ENCODE measurements at regions not wholly inside any gene's neighbourhood (a gene's known extent, or its start where the extent isn't known, plus 50 kb on each side); places are given as distances from the start of the nearest gene placed in this dataset.

- H3K27ac ChIP-seq (ENCODE audit: low read depth in 2 of 2, low read length in 2 of 2), result no peak overlapping the region
These were observed 395.8 kb upstream of the ADAMTSL1 start for GRCh38 chr9:18077941-18078678.

DNA sequence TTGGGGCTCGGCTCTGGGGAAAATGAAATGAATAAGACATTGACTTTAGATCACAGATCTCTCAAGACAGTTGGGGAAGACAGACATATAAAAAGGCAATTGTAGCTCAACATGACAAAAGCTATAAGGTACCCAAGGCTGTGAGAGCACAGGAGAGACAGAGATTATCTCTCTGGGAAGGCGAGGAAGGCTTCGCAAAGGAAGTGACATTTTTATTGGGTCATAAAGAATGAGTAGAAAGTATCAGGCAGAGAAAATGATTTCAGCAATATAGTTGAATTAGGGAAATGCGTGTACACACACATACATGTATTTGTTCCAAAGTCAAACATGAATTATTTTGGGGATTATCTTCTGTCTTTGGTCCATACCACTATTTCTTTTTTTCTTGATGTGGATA is 381.8 kb upstream of the ADAMTSL1 start:
- no peak overlapping the region for H3K9ac ChIP-seq (ENCODE audit: low read depth in 1 of 2, low read length in 2 of 2)
- H3K36me3 ChIP-seq (ENCODE audit: control insufficient read depth in 2 of 2, insufficient read depth in 2 of 2, low read length in 2 of 2), result no peaks in the 10 kb centered on the region
- no peaks in the 10 kb centered on the region for H3K27me3 ChIP-seq (ENCODE audit: control insufficient read depth in 2 of 2, insufficient read depth in 2 of 2, low read length in 2 of 2)
- H3K27ac ChIP-seq (ENCODE audit: low read depth in 2 of 2, low read length in 2 of 2), result no peak overlapping the region
- H3K4me3 ChIP-seq (ENCODE audit: low read length in 2 of 2), result no peak overlapping the region
- H3K4me1 ChIP-seq (ENCODE audit: control insufficient read depth in 2 of 2, insufficient read depth in 2 of 2, low read length in 2 of 2), result no peaks in the 10 kb centered on the region
- no peaks in the 10 kb centered on the region for H3K9me3 ChIP-seq (ENCODE audit: control insufficient read depth in 2 of 2, low read length in 2 of 2)

More at GRCh38 chr9:18077941-18078678, 395.8 kb upstream of the ADAMTSL1 start:
- Histone ChIP-seq H3K36me3 (ENCODE audit: control insufficient read depth in 2 of 2, insufficient read depth in 2 of 2, low read length in 2 of 2) (no peaks in the 10 kb centered on the region), H3K27me3 (ENCODE audit: control insufficient read depth in 2 of 2, insufficient read depth in 2 of 2, low read length in 2 of 2) (no peaks in the 10 kb centered on the region), H3K9me3 (ENCODE audit: control insufficient read depth in 2 of 2, low read length in 2 of 2) (no peaks in the 10 kb centered on the region), H3K4me1 (ENCODE audit: control insufficient read depth in 2 of 2, insufficient read depth in 2 of 2, low read length in 2 of 2) (peaks cover 15 to 42% of the 10 kb centered on the region in 2 donors), H3K4me3 (ENCODE audit: low read length in 2 of 2) (no peak overlapping the region), H3K9ac (ENCODE audit: low read depth in 1 of 2, low read length in 2 of 2) (no peak overlapping the region)

DNA sequence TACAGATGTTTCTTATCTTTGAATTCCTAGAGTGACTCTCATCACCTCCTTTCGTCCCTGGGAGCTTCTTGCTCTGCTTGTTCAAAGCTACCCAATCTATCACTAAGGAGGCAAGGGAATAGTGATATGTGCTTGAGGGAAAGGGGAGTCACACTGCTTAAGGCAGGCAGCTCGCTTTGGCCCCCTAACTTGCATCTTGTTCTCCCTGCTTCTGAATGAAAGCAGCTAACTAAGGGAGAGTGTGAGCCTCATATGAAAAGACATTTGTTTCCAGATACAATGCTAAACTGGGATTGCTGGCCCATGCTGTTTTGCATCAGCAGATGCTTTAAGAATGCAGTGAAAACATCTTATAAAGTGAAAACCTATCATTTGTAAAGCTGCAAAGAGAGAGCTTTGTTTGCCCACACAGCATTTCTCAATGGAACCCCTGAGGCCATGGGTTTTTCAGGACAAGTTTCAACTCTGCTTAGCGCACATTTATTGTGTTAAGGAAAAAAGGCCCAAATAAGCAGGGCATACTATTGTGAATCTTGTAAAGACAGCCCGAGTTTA is 367.9 kb upstream of the ADAMTSL1 start:
- Histone ChIP-seq H3K36me3 (ENCODE audit: control insufficient read depth in 2 of 2, insufficient read depth in 2 of 2, low read length in 2 of 2) (peaks cover 0 to 2% of the 10 kb centered on the region in 2 donors), H3K4me1 (ENCODE audit: control insufficient read depth in 2 of 2, insufficient read depth in 2 of 2, low read length in 2 of 2) (no peaks in the 10 kb centered on the region), H3K9me3 (ENCODE audit: control insufficient read depth in 2 of 2, low read length in 2 of 2) (no peaks in the 10 kb centered on the region), H3K4me3 (ENCODE audit: low read length in 2 of 2) (no peak overlapping the region), H3K27me3 (ENCODE audit: control insufficient read depth in 2 of 2, insufficient read depth in 2 of 2, low read length in 2 of 2) (no peaks in the 10 kb centered on the region), H3K27ac (ENCODE audit: low read depth in 2 of 2, low read length in 2 of 2) (no peak overlapping the region), H3K9ac (ENCODE audit: low read depth in 1 of 2, low read length in 2 of 2) (no peak overlapping the region)

DNA sequence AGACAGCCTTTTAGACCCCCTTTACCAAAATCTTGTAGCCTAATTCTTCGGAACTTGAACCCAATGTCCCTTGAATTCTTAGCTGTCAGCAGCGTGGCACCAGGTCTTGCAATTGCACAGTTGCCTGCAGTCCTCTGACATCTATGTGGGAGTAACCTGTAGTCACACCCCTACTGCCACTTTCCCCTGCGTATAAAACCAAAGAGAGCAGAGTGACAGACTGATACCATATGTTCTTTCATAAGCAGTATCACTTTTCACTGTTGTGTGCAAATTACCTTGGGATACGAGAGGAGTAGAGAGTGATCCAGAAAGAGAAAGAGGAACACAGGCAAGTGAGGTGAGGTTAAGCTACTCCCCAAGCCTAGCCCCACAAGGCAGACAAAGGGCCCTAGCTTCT is 364.3 kb upstream of the ADAMTSL1 start:
- Histone ChIP-seq H3K9ac (ENCODE audit: low read depth in 1 of 2, low read length in 2 of 2) (no peak overlapping the region), H3K9me3 (ENCODE audit: control insufficient read depth in 2 of 2, low read length in 2 of 2) (no peaks in the 10 kb centered on the region), H3K4me1 (ENCODE audit: control insufficient read depth in 2 of 2, insufficient read depth in 2 of 2, low read length in 2 of 2) (no peaks in the 10 kb centered on the region), H3K27me3 (ENCODE audit: control insufficient read depth in 2 of 2, insufficient read depth in 2 of 2, low read length in 2 of 2) (no peaks in the 10 kb centered on the region), H3K27ac (ENCODE audit: low read depth in 2 of 2, low read length in 2 of 2) (no peak overlapping the region), H3K4me3 (ENCODE audit: low read length in 2 of 2) (no peak overlapping the region), H3K36me3 (ENCODE audit: control insufficient read depth in 2 of 2, insufficient read depth in 2 of 2, low read length in 2 of 2) (no peaks in the 10 kb centered on the region)

GRCh38 chr9:18111146-18111545 is 362.8 kb upstream of the ADAMTSL1 start:
- Histone ChIP-seq H3K9ac (ENCODE audit: low read depth in 1 of 2, low read length in 2 of 2) (no peak overlapping the region), H3K27me3 (ENCODE audit: control insufficient read depth in 2 of 2, insufficient read depth in 2 of 2, low read length in 2 of 2) (no peaks in the 10 kb centered on the region), H3K4me3 (ENCODE audit: low read length in 2 of 2) (no peak overlapping the region), H3K36me3 (ENCODE audit: control insufficient read depth in 2 of 2, insufficient read depth in 2 of 2, low read length in 2 of 2) (no peaks in the 10 kb centered on the region), H3K27ac (ENCODE audit: low read depth in 2 of 2, low read length in 2 of 2) (no peak overlapping the region), H3K4me1 (ENCODE audit: control insufficient read depth in 2 of 2, insufficient read depth in 2 of 2, low read length in 2 of 2) (no peaks in the 10 kb centered on the region), H3K9me3 (ENCODE audit: control insufficient read depth in 2 of 2, low read length in 2 of 2) (no peaks in the 10 kb centered on the region)

DNA sequence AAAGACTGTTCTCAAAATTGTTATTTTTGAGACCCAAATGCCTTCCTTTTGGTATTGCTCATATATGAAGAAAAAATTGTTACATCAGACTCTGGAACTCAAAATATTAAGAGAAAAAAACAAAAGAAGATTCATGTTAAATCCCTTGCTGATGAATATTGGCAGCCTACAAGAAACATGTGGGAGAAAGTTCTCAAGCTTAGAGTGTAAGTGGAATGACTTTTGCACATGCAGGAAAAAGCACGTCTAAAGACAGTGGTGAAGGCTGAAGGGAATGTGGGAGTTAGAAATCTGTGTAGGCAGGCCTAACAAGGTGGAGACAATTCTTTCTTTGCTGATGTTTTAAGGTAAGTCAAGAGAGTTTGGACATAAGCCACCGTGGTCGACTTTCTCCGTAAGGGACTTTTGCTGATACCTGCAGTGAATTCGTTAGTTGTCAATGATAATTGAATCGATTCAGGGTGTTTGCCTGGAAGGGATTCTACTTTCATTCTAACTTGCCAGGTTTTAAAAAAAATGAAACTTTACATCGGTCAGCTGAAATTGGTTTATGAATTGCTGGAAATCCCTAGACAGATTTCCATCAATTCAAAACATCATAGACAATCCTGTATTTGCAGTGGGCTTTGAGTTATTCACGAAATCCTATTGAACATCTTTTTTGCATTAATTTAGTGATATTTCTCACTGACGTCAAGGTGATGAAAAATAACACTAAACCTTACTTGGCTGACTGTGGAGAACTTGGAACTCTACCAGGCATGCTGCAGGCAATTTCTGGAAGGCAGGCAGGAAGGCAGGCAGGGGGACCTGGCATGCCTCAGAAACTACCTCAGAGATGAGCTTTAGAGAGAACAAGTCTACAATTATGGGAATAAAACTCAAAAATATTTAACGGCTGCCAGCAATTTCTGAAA is 359.1 kb upstream of the ADAMTSL1 start:
- no peaks in the 10 kb centered on the region for H3K27me3 ChIP-seq (ENCODE audit: control insufficient read depth in 2 of 2, insufficient read depth in 2 of 2, low read length in 2 of 2)
- no peak overlapping the region for H3K27ac ChIP-seq (ENCODE audit: low read depth in 2 of 2, low read length in 2 of 2)
- H3K36me3 ChIP-seq (ENCODE audit: control insufficient read depth in 2 of 2, insufficient read depth in 2 of 2, low read length in 2 of 2), result no peaks in the 10 kb centered on the region
- H3K9ac ChIP-seq (ENCODE audit: low read depth in 1 of 2, low read length in 2 of 2), result no peak overlapping the region
- no peaks in the 10 kb centered on the region for H3K4me1 ChIP-seq (ENCODE audit: control insufficient read depth in 2 of 2, insufficient read depth in 2 of 2, low read length in 2 of 2)
- H3K9me3 ChIP-seq (ENCODE audit: control insufficient read depth in 2 of 2, low read length in 2 of 2), result no peaks in the 10 kb centered on the region
- no peak overlapping the region for H3K4me3 ChIP-seq (ENCODE audit: low read length in 2 of 2)

DNA sequence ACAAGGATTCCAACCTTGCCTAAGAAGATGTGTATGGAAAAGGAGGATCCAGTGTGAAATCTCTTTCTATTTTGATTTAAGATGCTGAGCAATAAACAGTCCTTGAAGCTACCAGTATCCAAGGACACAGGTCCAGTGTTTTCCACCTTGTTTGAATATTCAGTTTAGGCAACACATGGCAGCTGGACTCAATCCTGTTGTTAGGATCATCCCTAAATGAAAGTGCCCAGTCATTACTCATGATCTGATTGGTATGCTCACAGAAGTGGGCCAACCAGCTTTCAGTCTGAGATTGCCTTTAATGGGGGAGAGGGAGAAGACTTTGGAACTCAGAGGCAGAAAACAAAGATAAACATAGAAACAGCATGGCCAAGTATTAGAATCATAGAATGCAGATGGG is 355.7 kb upstream of the ADAMTSL1 start:
- Histone ChIP-seq H3K27me3 (ENCODE audit: control insufficient read depth in 2 of 2, insufficient read depth in 2 of 2, low read length in 2 of 2) (no peaks in the 10 kb centered on the region), H3K36me3 (ENCODE audit: control insufficient read depth in 2 of 2, insufficient read depth in 2 of 2, low read length in 2 of 2) (no peaks in the 10 kb centered on the region), H3K9ac (ENCODE audit: low read depth in 1 of 2, low read length in 2 of 2) (no peak overlapping the region), H3K4me1 (ENCODE audit: control insufficient read depth in 2 of 2, insufficient read depth in 2 of 2, low read length in 2 of 2) (no peaks in the 10 kb centered on the region), H3K4me3 (ENCODE audit: low read length in 2 of 2) (no peak overlapping the region), H3K27ac (ENCODE audit: low read depth in 2 of 2, low read length in 2 of 2) (no peak overlapping the region), H3K9me3 (ENCODE audit: control insufficient read depth in 2 of 2, low read length in 2 of 2) (no peaks in the 10 kb centered on the region)

GRCh38 chr9:18122171-18122570 is 351.8 kb upstream of the ADAMTSL1 start:
- Histone ChIP-seq H3K4me3 (ENCODE audit: low read length in 2 of 2) (no peak overlapping the region), H3K4me1 (ENCODE audit: control insufficient read depth in 2 of 2, insufficient read depth in 2 of 2, low read length in 2 of 2) (no peaks in the 10 kb centered on the region), H3K27me3 (ENCODE audit: control insufficient read depth in 2 of 2, insufficient read depth in 2 of 2, low read length in 2 of 2) (no peaks in the 10 kb centered on the region), H3K27ac (ENCODE audit: low read depth in 2 of 2, low read length in 2 of 2) (no peak overlapping the region), H3K9ac (ENCODE audit: low read depth in 1 of 2, low read length in 2 of 2) (no peak overlapping the region), H3K9me3 (ENCODE audit: control insufficient read depth in 2 of 2, low read length in 2 of 2) (no peaks in the 10 kb centered on the region), H3K36me3 (ENCODE audit: control insufficient read depth in 2 of 2, insufficient read depth in 2 of 2, low read length in 2 of 2) (no peaks in the 10 kb centered on the region)

- Histone ChIP-seq H3K4me3 (ENCODE audit: low read length in 2 of 2) (no peak overlapping the region), H3K9ac (ENCODE audit: low read depth in 1 of 2, low read length in 2 of 2) (no peak overlapping the region), H3K9me3 (ENCODE audit: control insufficient read depth in 2 of 2, low read length in 2 of 2) (no peaks in the 10 kb centered on the region), H3K27ac (ENCODE audit: low read depth in 2 of 2, low read length in 2 of 2) (no peak overlapping the region), H3K27me3 (ENCODE audit: control insufficient read depth in 2 of 2, insufficient read depth in 2 of 2, low read length in 2 of 2) (no peaks in the 10 kb centered on the region), H3K4me1 (ENCODE audit: control insufficient read depth in 2 of 2, insufficient read depth in 2 of 2, low read length in 2 of 2) (no peaks in the 10 kb centered on the region), H3K36me3 (ENCODE audit: control insufficient read depth in 2 of 2, insufficient read depth in 2 of 2, low read length in 2 of 2) (no peaks in the 10 kb centered on the region)
These were observed 349.2 kb upstream of the ADAMTSL1 start for GRCh38 chr9:18124760-18125159.

- Histone ChIP-seq H3K36me3 (ENCODE audit: control insufficient read depth in 2 of 2, insufficient read depth in 2 of 2, low read length in 2 of 2) (no peaks in the 10 kb centered on the region), H3K27me3 (ENCODE audit: control insufficient read depth in 2 of 2, insufficient read depth in 2 of 2, low read length in 2 of 2) (no peaks in the 10 kb centered on the region), H3K9me3 (ENCODE audit: control insufficient read depth in 2 of 2, low read length in 2 of 2) (no peaks in the 10 kb centered on the region), H3K9ac (ENCODE audit: low read depth in 1 of 2, low read length in 2 of 2) (no peak overlapping the region), H3K27ac (ENCODE audit: low read depth in 2 of 2, low read length in 2 of 2) (no peak overlapping the region), H3K4me1 (ENCODE audit: control insufficient read depth in 2 of 2, insufficient read depth in 2 of 2, low read length in 2 of 2) (no peaks in the 10 kb centered on the region), H3K4me3 (ENCODE audit: low read length in 2 of 2) (no peak overlapping the region)
These were observed 347.0 kb upstream of the ADAMTSL1 start for GRCh38 chr9:18126831-18127498.

Measured in mucosa of rectum (tissue), 2 donors.